SK-N-SH treated with all-trans-retinoic acid at 6 μM for 48 hours (cell line): ENCODE measurements at regions not wholly inside any gene's neighbourhood (a gene's known extent, or its start where the extent isn't known, plus 50 kb on each side); places are given as distances from the start of the nearest gene placed in this dataset.

Experiments used
- ARNTL ChIP-seq: fragments of 450-650 bp; formaldehyde crosslinking; IDR thresholded peaks from 2 replicates; pipeline ENCODE4 v1.5.0; 2020; ENCODE audit warnings: low read depth, mild to moderate bottlenecking, moderate library complexity, borderline replicate concordance
- CSRNP3 ChIP-seq: fragments of 250-450 bp; sonication (Bioruptor Pico); IDR thresholded peaks from 2 replicates; pipeline ENCODE4 v1.5.1; 2021; ENCODE audit warnings: mild to moderate bottlenecking, moderate library complexity
- OSR1 ChIP-seq: fragments of 250-450 bp; sonication (Bioruptor Pico); IDR thresholded peaks from 2 replicates; pipeline ENCODE4 v1.8.0; 2022; ENCODE audit warnings: moderate library complexity, mild to moderate bottlenecking, inconsistent platforms
- PATZ1 ChIP-seq: fragments of 250-450 bp; sonication (Bioruptor Pico); IDR thresholded peaks from 2 replicates; pipeline ENCODE4 v1.8.0; 2020; ENCODE audit warnings: mild to moderate bottlenecking, moderate library complexity, borderline replicate concordance
- PPARA ChIP-seq: fragments of 250-450 bp; sonication (Bioruptor Pico); IDR thresholded peaks from 2 replicates; pipeline ENCODE4 v1.5.0; 2020; ENCODE audit warnings: mild to moderate bottlenecking, borderline replicate concordance
- TOX ChIP-seq: fragments of 250-450 bp; sonication (Bioruptor Pico); IDR thresholded peaks from 2 replicates; pipeline ENCODE4 v1.8.0; 2021; ENCODE audit warnings: mild to moderate bottlenecking, moderate library complexity, borderline replicate concordance
- TSHZ2 ChIP-seq: fragments of 250-450 bp; sonication (Bioruptor Pico); IDR thresholded peaks from 2 replicates; pipeline ENCODE4 v1.5.0; 2020; ENCODE audit warnings: mild to moderate bottlenecking, moderate library complexity
- ZC3H10 ChIP-seq: fragments of 250-450 bp; sonication (Bioruptor Pico); IDR thresholded peaks from 2 replicates; pipeline ENCODE4 v1.5.1; 2021; ENCODE audit warnings: mild to moderate bottlenecking, moderate library complexity
- ZFP3 ChIP-seq: fragments of 250-450 bp; sonication (Bioruptor Pico); IDR thresholded peaks from 2 replicates; pipeline ENCODE4 v1.5.0; 2020; ENCODE audit warnings: mild to moderate bottlenecking, moderate library complexity
- ZFP30 ChIP-seq: fragments of 450-650 bp; formaldehyde crosslinking; IDR thresholded peaks from 2 replicates; pipeline ENCODE4 v1.5.0; 2022; ENCODE audit warnings: mild to moderate bottlenecking, moderate library complexity

- TF ChIP-seq ZFP3: no peak
- TF ChIP-seq TSHZ2: no peak
- TF ChIP-seq CSRNP3 (CRISPR knock-in tag): no peak
- no peak for TF ChIP-seq ARNTL
- TF ChIP-seq ZFP30 (CRISPR knock-in tag): no peak
- no peak for TF ChIP-seq PATZ1
- no peak for TF ChIP-seq OSR1 (CRISPR knock-in tag)
- TF ChIP-seq ZC3H10 (CRISPR knock-in tag): no peak
- no peak for TF ChIP-seq TOX
- TF ChIP-seq PPARA: no peak
Observed at GRCh38 chr9:2261421-2262103, 246.4 kb downstream of the SMARCA2 start.
